LoVo (cell line): ENCODE measurements at regions not wholly inside any gene's neighbourhood (a gene's known extent, or its start where the extent isn't known, plus 50 kb on each side); places are given as distances from the start of the nearest gene placed in this dataset.

ENCODE experiments used
- DNase-seq: peaks from one replicate; pipeline ENCODE4 v3.0.0-alpha.2; 2016; ENCODE audit warnings: low spot score

GRCh38 chr7:9856668-9857067, 1117.0 kb upstream of the PHF14 start:
- DNase-seq: no peak

- no peak for DNase-seq
Measured at GRCh38 chr7:9863545-9863944, 1110.1 kb upstream of the PHF14 start.

GRCh38 chr7:9869151-9869550, 1104.5 kb upstream of the PHF14 start:
- no peak for DNase-seq

DNA sequence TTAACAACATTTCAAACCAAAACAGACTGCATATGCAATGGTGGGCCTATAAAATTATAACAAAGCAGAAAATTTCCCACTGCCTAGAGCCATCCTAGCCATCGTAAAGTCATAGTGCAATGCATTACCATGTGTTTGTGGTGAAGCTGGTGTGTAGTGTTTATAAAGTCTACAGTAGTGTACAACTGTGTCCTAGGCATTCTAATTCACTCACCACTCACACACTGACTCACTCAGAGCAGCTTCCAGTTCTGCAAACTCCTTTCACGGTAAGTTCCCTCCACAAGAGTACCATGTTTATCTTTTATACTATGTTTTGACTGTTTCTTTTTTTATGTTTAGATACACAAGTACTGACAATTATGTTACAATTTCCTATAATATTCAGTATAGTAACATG, 1104.1 kb upstream of the PHF14 start:
- DNase-seq: no peak

DNA sequence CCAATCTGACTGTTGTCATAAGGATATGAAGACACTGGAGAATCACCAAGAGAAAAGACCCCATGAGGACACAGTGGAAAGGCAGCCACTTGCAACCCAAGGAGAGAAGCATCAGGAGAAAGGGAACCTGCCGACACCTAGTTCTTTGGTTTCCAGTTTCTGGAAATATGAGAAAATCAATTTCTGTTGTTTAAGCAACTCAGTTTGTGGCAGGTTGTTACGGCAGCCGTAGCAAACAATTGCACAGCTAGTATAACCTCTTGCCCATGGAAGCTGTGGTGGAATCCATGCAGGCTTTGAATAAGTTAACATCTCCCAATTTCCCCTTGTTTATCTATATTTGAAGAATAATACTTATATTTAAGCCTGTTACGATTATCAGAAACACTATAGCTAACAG, 1103.0 kb upstream of the PHF14 start:
- DNase-seq: no peak

DNA sequence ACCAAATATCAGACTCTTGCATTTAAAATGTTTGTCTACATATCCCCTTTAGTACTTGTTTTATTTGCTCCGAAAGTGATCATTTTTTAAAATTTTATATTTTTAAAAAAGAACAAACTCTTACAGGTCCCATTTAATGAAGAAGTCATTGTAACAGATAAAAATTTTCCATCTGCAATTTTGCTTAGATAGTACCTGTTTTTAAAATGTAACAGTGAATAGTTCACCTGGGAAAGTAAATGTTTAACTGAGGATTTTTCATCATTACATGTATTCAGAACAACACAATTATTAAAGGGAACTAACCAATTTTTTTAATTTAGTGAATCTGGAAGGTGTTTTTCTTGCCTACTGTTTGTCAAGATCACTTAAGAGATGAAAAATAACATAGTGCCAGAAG, 1099.5 kb upstream of the PHF14 start:
- DNase-seq: no peak

GRCh38 chr7:9876053-9876452, 1097.6 kb upstream of the PHF14 start:
- DNase-seq: no peak

DNA sequence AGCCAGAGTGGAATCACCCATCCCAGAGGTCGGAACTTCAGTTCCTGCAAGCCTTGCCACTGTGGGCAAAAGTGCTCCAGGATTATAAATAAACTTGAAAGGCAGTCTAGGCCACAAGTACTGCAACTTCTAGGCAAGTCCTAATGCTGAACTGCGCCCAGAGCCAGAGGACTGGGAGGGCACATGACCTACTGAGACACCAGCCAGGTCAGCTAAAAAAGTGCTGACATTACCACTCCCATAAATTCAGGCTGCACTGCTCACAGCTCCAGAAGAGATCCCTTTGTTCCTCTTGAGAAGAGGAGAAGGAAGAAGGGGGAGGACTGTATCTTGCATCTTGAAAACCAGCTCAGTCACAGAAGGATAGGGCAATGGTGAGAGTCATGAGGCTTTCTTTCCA, 1084.1 kb upstream of the PHF14 start:
- no peak for DNase-seq

DNA sequence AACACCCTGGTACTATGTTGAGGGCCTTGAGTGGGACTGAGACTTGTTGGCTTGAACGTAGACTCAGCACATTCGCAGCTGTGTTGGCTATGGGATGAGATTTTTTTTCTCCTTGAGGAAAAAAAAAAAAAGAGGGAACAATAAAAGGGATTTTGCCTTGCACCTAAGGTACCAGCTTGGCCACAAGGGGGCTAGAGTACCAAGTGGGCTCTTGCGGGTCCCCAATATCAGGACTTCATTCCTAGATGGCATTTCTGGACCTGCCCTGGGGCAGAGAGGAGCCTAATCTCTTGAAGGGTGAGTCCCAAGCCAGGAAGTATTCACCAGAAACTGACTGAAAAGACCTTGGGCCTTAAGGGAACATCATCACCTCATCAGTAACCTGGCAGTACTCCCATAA, 1083.6 kb upstream of the PHF14 start:
- no peak for DNase-seq

GRCh38 chr7:9891056-9891455, 1082.6 kb upstream of the PHF14 start:
- DNase-seq: no peak

GRCh38 chr7:9900339-9900738, 1073.3 kb upstream of the PHF14 start:
- no peak for DNase-seq

DNA sequence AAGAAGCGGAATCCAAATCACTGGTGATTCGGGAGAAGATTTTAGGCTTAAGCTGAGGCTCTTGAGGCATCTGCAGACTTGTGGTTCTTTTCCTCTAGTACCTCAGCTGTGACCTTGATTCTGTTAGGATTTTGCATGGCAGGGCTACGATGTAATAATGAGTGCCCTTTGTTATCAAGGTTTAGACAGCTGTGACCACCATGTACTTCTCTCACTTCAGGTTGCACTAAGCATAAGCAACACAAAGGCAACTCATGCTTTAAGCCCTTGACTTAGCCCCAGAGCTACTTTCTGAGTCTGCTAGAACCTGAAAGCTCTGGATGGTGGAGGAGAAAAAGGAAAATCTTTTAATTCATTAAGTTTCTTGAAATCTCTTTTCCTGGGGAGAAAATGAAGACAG, 1052.3 kb upstream of the PHF14 start:
- DNase-seq: no peak

GRCh38 chr7:9937944-9938631, 1035.6 kb upstream of the PHF14 start:
- peak; percentile 27 for DNase-seq

DNA sequence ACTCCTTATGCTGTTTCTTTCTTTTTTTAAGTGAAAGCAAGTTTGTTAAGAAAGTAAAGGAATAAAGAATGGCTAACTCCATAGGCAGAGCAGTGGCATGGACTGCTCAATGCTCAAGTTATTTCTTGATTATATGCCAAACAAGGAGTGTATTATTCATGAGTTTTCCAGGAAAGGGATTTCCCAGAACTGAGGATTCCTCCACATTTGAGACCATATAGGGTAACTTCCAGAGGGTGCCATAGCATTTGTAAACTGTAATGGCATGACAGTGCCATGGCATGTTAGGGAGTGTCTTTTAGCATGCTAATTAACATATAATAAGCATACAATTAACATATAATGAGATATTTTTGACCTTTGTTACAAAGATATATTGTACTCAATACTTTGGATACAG, 1034.5 kb upstream of the PHF14 start:
- no peak for DNase-seq

DNA sequence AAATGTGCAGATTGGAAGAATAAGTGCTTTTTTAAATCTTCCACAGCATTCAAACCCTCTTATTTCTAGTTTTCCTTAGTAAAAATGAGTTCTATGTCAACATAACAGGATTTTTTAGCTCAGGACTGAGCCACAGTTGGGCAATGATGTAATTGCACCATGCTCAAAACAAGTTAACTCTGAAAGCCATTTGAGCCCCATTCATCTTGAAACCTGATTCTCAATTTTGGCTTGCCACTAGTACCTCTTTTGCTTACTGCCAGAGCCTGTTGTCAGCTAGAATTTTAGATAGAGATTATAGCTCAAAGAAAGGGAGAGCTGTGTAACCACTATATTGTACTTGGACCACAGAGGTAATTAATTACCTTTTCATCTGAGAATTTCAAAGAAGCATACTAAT, 1028.5 kb upstream of the PHF14 start:
- DNase-seq: no peak

DNA sequence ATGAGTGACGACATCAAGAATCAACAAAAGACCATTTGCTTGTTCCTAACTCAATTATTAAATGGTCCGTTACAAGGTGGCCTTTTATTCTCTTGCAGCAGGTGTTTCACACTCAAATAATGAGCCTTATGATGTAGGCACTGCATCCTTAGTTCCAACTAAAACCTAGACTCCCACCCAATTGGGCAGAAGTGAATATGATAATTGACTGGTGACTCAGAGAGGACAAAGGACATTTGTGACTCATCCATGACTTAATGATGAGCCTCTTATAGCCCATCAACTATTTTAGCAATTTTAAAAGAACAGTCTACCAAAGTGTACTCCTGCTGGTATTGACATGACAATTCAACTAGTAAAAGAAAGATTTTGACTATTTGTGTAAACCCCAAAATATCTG, 1027.8 kb upstream of the PHF14 start:
- no peak for DNase-seq

- no peak for DNase-seq
Measured at GRCh38 chr7:9955138-9955537, 1018.5 kb upstream of the PHF14 start.

GRCh38 chr7:9958486-9958885, 1015.2 kb upstream of the PHF14 start:
- no peak for DNase-seq

DNA sequence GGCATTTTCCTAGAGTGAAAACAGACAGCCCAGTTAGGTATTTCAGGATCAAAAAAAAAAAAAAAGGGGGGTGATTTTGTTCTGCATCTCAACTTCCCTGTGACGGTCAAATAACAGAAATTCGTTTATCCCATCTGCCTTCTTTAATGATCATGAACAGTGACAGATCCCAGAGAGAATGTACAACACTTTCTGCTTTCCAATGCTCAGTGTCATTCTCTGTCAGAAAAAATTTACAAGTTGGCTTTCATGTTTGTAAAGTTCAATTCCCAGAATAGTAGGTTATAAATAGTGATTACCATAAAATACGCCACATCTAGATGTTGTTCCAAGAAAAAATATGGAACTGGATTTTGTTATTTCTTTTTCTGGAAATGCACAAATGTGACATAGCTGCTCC, 1013.2 kb upstream of the PHF14 start:
- DNase-seq: no peak

- no peak for DNase-seq
Measured at GRCh38 chr7:9961161-9961922, 1012.3 kb upstream of the PHF14 start.

- DNase-seq: no peak
Measured at GRCh38 chr7:9962742-9963141, 1010.9 kb upstream of the PHF14 start.

- no peak for DNase-seq
Measured at GRCh38 chr7:9978106-9979064, 995.3 kb upstream of the PHF14 start.
